IgD-negative memory B cell (primary cell): ENCODE measurements at regions not wholly inside any gene's neighbourhood (a gene's known extent, or its start where the extent isn't known, plus 50 kb on each side); places are given as distances from the start of the nearest gene placed in this dataset.

Source experiments
- H3K27ac Mint-ChIP-seq, 3 donors: one replicate each; pipeline ENCODE4 v1.8.0; 2020 to 2022; ENCODE audit warnings: mild to moderate bottlenecking in 3 of 3, mixed read lengths in 3 of 3, moderate library complexity in 1 of 3
- H3K27me3 Mint-ChIP-seq: one replicate; pipeline ENCODE4 v1.8.0; 2021; ENCODE audit warnings: mixed read lengths
- H3K36me3 Mint-ChIP-seq: one replicate; pipeline ENCODE4 v1.8.0; 2020; ENCODE audit warnings: mild to moderate bottlenecking, mixed read lengths
- H3K4me1 Mint-ChIP-seq, 3 donors: one replicate each; pipeline ENCODE4 v1.8.0; 2020 to 2022; ENCODE audit warnings: mixed read lengths in 3 of 3, mild to moderate bottlenecking in 1 of 3
- H3K4me3 Mint-ChIP-seq, 4 donors: one replicate each; pipeline ENCODE4 v1.8.0; 2020 to 2022; ENCODE audit warnings: mild to moderate bottlenecking in 4 of 4, mixed read lengths in 4 of 4, moderate library complexity in 3 of 4
- H3K9me3 Mint-ChIP-seq, 3 donors: one replicate each; pipeline ENCODE4 v1.8.0; 2020 to 2021; ENCODE audit warnings: mixed read lengths in 3 of 3, mild to moderate bottlenecking in 1 of 3

DNA sequence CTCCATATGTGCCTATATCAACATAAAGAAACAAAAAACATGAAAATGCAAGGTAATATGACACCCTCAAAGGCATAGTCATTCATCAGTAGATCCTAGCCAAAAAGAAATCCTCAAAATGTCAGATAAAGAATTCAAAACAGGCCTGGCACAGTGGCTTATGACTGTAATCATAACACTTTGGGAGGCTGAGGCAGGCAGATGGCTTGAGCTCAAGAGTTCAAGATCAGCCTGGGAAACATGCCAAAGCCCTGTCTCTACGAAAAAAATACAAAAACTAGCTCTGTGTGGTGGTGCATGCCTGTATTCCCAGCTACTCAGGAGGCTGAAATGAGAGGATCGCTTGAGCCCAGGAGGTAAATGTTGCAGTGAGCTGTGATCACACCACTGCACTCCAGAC, 284.6 kb upstream of the KLHL29 start:
- no peak overlapping the region for H3K4me3 Mint-ChIP-seq
- peaks cover 0 to 12% (median 3%) of the 10 kb centered on the region in 3 donors for H3K9me3 Mint-ChIP-seq
- H3K4me1 Mint-ChIP-seq: no peaks in the 10 kb centered on the region
- peaks cover 3% of the 10 kb centered on the region for H3K27me3 Mint-ChIP-seq
- H3K27ac Mint-ChIP-seq: no peak overlapping the region
- peaks cover 2% of the 10 kb centered on the region for H3K36me3 Mint-ChIP-seq

DNA sequence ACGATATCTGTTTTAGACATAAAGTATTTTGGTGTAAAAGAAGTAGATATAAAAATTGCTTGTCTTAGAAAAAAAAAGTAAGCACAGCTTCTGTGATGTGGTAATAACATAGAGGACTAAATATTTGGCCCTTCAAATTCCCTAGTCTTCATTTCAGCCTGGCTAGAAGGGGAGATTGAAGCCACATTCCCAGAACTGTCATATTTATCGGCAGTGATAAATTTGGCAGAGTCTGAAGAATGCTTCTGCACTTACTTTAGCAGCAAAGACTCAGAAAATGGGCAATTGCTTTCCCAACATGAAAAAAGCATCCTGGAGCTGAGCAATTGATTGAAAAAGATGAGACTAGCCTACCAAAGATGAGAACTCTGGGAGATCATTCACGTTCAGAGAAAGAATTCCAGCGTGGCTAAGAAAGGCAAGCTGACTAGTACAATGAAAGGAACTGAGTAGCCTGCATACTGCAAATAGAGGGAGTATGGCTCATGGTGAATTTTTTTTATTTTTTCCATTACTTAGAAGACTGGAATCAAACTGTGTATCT, 278.7 kb upstream of the KLHL29 start:
- Mint-ChIP-seq H3K27me3 (peaks cover 3% of the 10 kb centered on the region), H3K4me1 (no peaks in the 10 kb centered on the region), H3K36me3 (no peaks in the 10 kb centered on the region), H3K4me3 (no peak overlapping the region), H3K27ac (no peak overlapping the region), H3K9me3 (peaks cover 5 to 17% (median 10%) of the 10 kb centered on the region in 3 donors)

DNA sequence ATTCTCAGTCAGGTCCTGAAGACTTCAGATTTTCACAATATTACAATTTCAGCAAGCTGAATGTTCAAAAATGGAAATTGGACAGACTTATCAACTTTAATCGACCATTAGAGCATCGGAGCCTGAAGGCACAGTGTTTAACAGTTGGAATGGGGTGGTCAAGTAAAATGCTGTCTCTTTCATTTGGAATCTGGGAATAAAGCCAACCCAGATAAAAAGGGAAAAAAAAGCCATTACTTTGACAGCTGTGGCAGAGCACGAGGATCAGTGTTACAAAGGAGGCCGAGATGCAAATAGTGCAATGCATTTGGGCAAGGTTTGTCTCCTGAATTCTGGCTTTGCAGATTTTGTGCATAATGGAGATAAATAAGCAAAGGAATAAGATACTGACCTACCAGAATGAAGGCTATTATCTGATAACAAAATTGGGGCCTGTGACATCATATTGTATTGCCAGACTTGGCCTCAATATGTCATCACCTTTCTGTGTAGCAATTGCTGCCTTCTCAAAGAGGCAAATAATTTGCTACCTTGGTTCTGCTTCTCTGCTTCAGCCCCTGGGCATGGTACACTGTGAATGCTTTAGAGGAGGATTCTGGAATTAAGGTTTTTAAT, 277.5 kb upstream of the KLHL29 start:
- H3K4me3 Mint-ChIP-seq: no peak overlapping the region
- no peaks in the 10 kb centered on the region for H3K36me3 Mint-ChIP-seq
- H3K4me1 Mint-ChIP-seq: no peaks in the 10 kb centered on the region
- no peak overlapping the region for H3K27ac Mint-ChIP-seq
- H3K9me3 Mint-ChIP-seq: peaks cover 5 to 12% (median 10%) of the 10 kb centered on the region in 3 donors
- peaks cover 3% of the 10 kb centered on the region for H3K27me3 Mint-ChIP-seq

DNA sequence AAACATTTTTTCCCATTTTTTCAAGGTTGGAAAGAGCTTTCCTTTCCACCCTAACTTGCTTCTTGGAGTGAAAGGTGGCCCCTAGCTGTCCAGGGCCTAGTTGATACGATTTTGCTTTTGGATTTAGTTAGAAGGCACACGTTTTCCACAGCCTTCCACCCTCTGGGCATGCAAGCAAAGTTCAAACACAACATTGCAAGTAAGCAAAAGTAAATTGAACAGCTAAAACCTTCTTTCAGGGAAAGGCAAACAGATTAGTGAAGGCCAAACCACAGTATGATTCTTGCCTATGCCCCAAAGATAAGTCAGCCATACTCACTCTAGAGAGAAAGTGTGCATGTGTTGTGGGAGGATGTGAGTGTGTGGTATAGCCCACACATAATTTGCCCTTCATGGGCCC, 273.7 kb upstream of the KLHL29 start:
- no peak overlapping the region for H3K4me3 Mint-ChIP-seq
- no peaks in the 10 kb centered on the region for H3K27me3 Mint-ChIP-seq
- peaks cover 5 to 12% (median 7%) of the 10 kb centered on the region in 3 donors for H3K9me3 Mint-ChIP-seq
- no peaks in the 10 kb centered on the region for H3K4me1 Mint-ChIP-seq
- no peaks in the 10 kb centered on the region for H3K36me3 Mint-ChIP-seq
- H3K27ac Mint-ChIP-seq: no peak overlapping the region

DNA sequence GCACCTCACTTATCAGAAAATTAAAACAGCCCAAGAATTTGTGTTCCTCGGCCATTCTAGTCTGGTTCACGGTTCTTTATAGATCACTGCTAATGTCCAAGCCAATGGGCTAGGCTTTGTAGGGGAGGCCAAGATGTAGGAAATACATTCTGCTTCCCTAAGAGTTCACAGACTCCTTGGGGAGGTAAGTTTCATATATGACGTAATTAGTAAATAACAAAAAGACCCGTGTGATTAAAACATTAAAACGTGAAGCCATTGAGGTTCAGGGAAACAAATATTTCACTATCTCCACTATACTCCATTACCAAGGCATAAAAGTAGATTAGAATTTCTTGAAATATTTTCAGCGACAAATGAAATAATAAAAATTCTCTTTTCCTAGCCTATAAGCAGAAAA, 272.5 kb upstream of the KLHL29 start:
- Mint-ChIP-seq H3K9me3 (peaks cover 5 to 12% (median 7%) of the 10 kb centered on the region in 3 donors), H3K27ac (no peak overlapping the region), H3K4me1 (no peaks in the 10 kb centered on the region), H3K36me3 (no peaks in the 10 kb centered on the region), H3K4me3 (no peak overlapping the region), H3K27me3 (no peaks in the 10 kb centered on the region)

DNA sequence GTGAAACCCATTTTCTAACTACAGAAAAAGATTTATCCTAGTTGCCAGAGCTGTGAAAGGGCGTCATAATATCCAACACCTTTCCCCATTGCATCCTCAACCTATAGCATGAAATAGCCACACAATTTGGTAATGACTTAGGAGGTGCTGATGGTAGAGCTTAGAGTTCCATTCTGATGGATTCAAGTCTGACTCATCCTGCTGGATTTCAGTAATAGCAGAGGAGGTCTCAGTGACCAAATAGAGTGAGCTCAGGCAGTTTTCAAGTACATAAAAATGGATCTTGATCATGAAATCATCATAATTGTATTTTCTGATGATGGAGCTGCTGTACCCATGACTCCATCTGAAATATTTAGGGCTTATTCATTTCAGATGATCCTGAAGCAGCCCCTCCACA, 270.7 kb upstream of the KLHL29 start:
- Mint-ChIP-seq H3K9me3 (peaks cover 2 to 9% (median 5%) of the 10 kb centered on the region in 3 donors), H3K4me3 (no peak overlapping the region), H3K4me1 (peaks cover 0 to 1% (median 0%) of the 10 kb centered on the region in 3 donors), H3K27me3 (no peaks in the 10 kb centered on the region), H3K36me3 (no peaks in the 10 kb centered on the region), H3K27ac (no peak overlapping the region)

DNA sequence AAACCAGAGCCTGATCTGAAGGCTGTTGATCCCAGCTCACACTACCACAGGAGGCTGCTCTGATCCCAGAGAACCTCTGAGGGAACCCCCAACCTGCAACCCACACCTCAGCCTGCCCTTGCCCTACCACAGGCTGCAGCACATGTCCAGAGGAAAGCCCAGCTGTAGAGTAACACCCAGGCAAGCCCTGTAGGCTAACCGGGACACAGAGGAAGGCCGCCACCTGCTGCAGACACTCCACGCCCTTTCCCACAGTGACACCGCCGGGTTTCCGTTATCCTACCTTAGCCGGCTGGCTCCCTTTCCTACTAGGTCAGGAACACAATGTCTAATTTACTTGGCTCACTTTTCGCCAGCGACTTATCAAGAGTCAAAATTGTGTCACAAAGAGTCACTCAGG, 266.7 kb upstream of the KLHL29 start:
- Mint-ChIP-seq H3K4me1 (peaks cover 0 to 1% (median 0%) of the 10 kb centered on the region in 3 donors), H3K27me3 (peaks cover 1% of the 10 kb centered on the region), H3K27ac (no peak overlapping the region), H3K4me3 (no peak overlapping the region), H3K36me3 (peaks cover 2% of the 10 kb centered on the region), H3K9me3 (peaks cover 0 to 4% (median 0%) of the 10 kb centered on the region in 3 donors)

DNA sequence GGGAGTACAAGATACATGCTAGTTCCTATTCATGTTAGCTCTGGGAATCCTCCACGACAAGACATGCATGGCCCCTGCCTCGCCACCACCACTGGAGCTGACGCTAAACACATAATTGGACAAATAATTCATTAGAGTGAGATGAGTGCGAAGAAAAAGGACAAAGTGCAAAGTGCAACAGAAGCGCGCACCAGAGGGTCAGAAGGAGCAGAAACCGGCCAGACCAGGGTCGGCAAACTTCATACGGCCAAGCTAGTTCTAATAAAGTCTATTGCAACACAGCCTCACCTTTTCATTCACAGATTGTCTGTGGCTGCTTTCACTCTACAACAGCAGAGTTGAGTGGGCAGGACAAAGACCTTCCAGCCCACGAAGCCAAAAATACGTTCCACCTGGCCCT, 266.1 kb upstream of the KLHL29 start:
- Mint-ChIP-seq H3K9me3 (peaks cover 0 to 4% (median 2%) of the 10 kb centered on the region in 3 donors), H3K27me3 (peaks cover 1% of the 10 kb centered on the region), H3K36me3 (peaks cover 2% of the 10 kb centered on the region), H3K27ac (no peak overlapping the region), H3K4me3 (no peak overlapping the region), H3K4me1 (peaks cover 0 to 1% (median 0%) of the 10 kb centered on the region in 3 donors)

DNA sequence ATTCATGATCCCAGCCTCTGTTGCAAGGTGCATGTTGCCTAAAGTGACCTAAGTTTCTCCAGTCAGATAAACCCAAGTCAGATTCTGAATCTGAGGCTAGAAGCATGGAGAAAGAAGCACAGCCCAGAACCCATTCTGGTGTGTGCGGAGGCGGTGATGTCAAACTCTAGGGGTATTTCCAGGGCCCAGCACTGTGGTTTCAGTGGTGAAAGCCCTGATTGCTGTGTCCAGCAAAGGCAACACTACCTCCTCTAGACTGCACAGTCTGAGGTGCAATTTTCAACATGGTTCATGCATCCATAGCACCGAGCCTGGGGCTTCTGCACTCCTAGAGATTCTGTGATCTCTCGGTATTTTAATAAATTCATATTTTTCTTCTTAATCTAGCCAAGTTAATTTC, 264.8 kb upstream of the KLHL29 start:
- peaks cover 2% of the 10 kb centered on the region for H3K36me3 Mint-ChIP-seq
- peaks cover 1% of the 10 kb centered on the region for H3K27me3 Mint-ChIP-seq
- peaks cover 0 to 1% (median 0%) of the 10 kb centered on the region in 3 donors for H3K4me1 Mint-ChIP-seq
- no peak overlapping the region for H3K27ac Mint-ChIP-seq
- no peak overlapping the region for H3K4me3 Mint-ChIP-seq
- H3K9me3 Mint-ChIP-seq: peaks cover 0 to 4% (median 2%) of the 10 kb centered on the region in 3 donors

DNA sequence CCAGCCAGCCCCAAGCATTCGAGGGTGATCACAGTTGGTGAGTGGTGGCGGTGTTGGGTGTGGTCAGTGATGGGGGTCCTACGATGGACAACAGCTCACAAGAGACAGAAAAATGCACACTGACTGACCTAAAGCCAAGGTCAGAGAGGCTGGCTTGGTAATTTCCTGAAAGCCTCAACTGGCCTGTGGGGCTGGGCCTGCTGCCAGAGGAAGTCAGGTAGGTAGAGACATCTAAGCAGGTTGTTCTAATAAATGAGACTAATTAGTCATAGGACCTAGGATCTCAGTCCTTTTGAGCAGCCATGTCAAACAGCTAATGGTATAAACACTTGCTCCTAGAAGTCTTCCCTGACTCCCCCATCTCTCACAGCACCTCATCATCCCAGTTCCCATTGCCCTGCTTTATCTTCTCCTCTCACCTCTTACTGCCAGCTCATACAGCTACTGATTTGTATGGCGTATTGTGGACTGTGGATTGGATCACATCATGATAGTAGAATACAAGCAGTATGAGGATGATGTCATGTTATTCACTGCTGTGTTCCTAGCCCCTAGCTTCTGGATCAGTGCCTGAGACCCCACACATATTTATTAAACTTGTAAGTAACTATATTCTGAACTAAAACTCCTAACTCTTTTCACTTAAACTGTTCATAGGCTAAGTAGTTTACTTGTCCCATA, 262.9 kb upstream of the KLHL29 start:
- Mint-ChIP-seq H3K27me3 (peaks cover 1% of the 10 kb centered on the region), H3K27ac (peak overlapping the region in 1 of 3 donors; percentile 12), H3K36me3 (peaks cover 2% of the 10 kb centered on the region), H3K4me3 (no peak overlapping the region), H3K4me1 (peaks cover 0 to 1% (median 0%) of the 10 kb centered on the region in 3 donors), H3K9me3 (peaks cover 0 to 4% (median 2%) of the 10 kb centered on the region in 3 donors)

DNA sequence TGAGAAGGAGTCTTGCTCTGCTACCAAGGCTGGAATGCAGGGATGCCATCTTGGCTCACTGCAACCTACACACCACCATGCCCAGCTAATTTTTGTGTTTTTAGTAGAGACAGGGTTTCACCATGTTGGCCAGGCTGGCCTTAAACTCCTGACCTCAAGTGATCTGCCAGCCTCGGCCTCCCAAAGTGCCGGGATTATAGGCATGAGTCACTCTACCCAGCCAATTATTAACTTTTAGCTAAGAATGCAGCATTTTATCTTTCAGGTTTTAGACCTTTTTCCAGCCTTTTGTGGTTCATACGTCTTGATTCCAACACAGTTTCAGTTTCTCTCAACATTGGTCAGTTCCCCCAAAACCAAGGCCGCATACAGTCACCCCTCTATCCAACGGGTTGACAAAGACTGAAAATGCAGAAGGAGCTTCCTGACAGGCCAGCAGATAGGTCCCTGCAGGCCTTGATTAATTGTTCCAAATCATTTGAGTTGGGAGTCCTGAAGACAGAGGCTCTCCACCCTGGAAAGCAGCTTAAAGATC, 262.2 kb upstream of the KLHL29 start:
- H3K4me3 Mint-ChIP-seq: no peak overlapping the region
- peaks cover 2% of the 10 kb centered on the region for H3K36me3 Mint-ChIP-seq
- H3K27ac Mint-ChIP-seq: no peak overlapping the region
- H3K9me3 Mint-ChIP-seq: peaks cover 0 to 4% (median 2%) of the 10 kb centered on the region in 3 donors
- H3K27me3 Mint-ChIP-seq: peaks cover 3% of the 10 kb centered on the region
- H3K4me1 Mint-ChIP-seq: peaks cover 0 to 1% (median 0%) of the 10 kb centered on the region in 3 donors

DNA sequence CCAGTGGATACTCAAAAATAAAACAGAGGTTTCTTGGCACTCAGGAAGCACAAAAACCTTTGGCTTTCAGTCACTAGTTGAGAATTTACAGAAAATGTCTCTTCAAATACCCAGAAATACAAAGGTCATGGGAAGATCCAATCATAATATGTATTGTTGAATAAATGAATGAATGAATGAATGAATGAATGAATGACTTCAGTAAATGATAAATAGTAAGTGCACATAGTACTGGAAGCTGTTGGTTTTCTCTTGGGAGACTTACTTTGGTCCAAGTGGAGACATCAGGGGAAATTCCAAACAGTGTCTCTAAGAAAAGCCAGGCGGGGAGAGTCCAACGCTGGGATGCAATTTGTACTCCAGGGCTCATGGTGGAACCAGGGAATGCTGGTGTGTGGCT, 261.3 kb upstream of the KLHL29 start:
- Mint-ChIP-seq H3K36me3 (peaks cover 2% of the 10 kb centered on the region), H3K9me3 (peaks cover 0 to 6% (median 4%) of the 10 kb centered on the region in 3 donors), H3K4me3 (no peak overlapping the region), H3K27ac (no peak overlapping the region), H3K27me3 (peaks cover 5% of the 10 kb centered on the region), H3K4me1 (peaks cover 0 to 1% (median 0%) of the 10 kb centered on the region in 3 donors)

DNA sequence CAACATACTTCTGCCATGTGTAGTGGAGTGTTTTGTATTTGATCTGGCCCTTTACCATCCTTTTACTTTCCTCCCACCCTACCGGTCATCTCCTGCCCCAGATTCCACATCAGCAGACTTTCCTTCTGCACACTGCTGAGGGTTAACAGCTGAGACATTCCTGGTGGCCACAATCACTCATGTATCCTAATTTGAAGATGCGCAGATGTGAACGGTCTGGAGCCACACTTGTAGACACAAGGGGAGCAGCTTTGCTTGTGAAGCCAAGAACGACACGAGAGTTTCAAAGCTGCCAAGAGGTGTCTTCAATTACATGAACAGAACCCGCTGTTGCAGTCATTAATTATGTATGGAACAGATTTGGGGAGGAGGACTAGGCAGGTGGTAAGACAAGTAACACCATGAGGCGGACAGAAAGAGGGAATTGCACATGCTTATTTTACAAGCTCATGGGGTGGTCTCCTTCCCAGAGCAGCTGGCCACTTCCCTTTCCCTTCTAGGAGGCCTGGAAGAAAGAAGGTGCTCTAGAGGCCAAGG, 260.7 kb upstream of the KLHL29 start:
- Mint-ChIP-seq H3K27me3 (peaks cover 7% of the 10 kb centered on the region), H3K9me3 (peaks cover 0 to 6% (median 6%) of the 10 kb centered on the region in 3 donors), H3K36me3 (peaks cover 4% of the 10 kb centered on the region), H3K4me1 (no peaks in the 10 kb centered on the region), H3K27ac (no peak overlapping the region), H3K4me3 (no peak overlapping the region)

DNA sequence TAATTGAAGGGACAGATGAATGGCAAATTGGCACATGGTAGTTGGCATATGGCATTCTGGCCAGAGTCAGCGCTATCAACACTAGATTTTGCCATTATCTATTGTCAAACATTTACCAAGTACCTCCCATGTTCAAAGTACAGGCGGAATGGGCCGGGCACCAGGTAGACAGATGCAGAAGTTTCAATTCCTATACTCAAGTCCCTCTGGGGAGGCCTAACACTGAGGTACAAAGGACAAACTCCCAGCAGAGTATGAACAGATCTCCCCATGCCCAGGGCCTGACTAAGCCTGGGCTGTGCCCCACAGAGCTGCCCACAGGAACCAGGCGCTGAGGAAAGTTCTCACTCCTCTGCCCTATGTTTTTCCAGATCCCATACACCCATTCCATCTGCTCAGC, 257.5 kb upstream of the KLHL29 start:
- Mint-ChIP-seq H3K36me3 (peaks cover 2% of the 10 kb centered on the region), H3K27me3 (peaks cover 7% of the 10 kb centered on the region), H3K4me3 (no peak overlapping the region), H3K9me3 (peaks cover 0 to 6% (median 2%) of the 10 kb centered on the region in 3 donors), H3K4me1 (no peaks in the 10 kb centered on the region), H3K27ac (no peak overlapping the region)

DNA sequence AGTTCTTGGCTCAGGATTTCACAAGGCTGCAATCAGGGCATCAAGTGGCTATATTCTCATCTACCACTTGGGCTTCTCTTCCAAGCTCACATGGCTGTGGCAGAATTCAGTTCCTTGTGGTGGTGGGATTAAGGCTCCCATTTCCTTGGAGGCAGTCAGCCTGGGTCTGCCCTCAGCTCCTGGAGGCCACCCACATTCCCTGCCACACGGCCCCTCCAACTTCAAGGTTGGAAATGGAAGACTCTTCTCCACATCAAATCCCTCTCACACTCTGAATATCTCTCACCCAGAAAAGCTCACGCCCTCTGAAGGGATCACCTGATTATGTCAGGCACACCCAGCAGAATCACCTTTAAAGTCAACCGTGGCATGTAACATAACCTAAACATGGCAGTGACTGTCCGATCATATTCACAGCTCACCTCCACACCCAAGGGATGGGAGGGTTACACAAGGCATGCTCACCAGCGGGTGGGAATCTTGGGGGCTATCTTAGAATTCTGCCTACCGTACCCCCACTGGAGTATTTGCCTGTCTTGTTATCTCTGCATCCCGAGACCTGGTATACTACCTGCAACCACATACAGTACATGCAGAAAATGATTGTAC, 256.2 kb upstream of the KLHL29 start:
- Mint-ChIP-seq H3K36me3 (peaks cover 2% of the 10 kb centered on the region), H3K4me3 (no peak overlapping the region), H3K9me3 (peaks cover 0 to 6% (median 2%) of the 10 kb centered on the region in 3 donors), H3K27me3 (peaks cover 10% of the 10 kb centered on the region), H3K4me1 (peaks cover 0 to 1% (median 0%) of the 10 kb centered on the region in 3 donors), H3K27ac (peak overlapping the region in 1 of 3 donors; percentile 41)
